GM23248 (cell line): ENCODE measurements at regions not wholly inside any gene's neighbourhood (a gene's known extent, or its start where the extent isn't known, plus 50 kb on each side); places are given as distances from the start of the nearest gene placed in this dataset.

Experiments
- EZH2 ChIP-seq: fragments of 200-600 bp; sonication (generic); IDR thresholded peaks from 2 replicates; pipeline ENCODE4 v1.6.1; 2018; ENCODE audit warnings: antibody characterized with exemption, mild to moderate bottlenecking; ENCODE audit not compliant: insufficient read depth, poor library complexity, severe bottlenecking
- EZH2phosphoT487 ChIP-seq: fragments of 200-600 bp; sonication (generic); IDR thresholded peaks from 2 replicates; pipeline ENCODE4 v1.6.1; 2018; ENCODE audit warnings: antibody characterized with exemption, moderate library complexity, mild to moderate bottlenecking, low read depth; ENCODE audit not compliant: insufficient read depth

DNA sequence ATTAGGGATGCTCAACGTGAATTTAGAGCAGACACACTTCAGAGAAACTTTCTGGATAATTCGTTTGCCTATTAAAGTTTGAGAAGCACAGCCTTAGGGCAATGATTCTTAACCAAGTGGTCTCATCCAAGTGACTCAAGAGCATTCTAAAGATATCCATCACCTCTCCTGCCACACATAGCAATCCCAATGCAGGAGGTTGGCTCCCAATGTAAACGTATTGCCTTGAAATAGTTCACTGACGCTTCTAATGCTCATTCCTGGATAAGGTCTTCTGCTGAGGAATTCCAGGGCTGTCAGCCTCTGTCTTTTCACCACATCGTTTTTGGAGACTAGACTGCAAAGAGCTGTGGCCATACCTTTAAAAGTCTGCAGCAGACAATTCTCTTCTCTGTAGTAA is 279.8 kb upstream of the DACH1 start:
- TF ChIP-seq EZH2 (no peak), EZH2phosphoT487 (no peak)
